HUES48 (cell line): ENCODE measurements at regions not wholly inside any gene's neighbourhood (a gene's known extent, or its start where the extent isn't known, plus 50 kb on each side); places are given as distances from the start of the nearest gene placed in this dataset.
"Not testable (repeated sequence)": the region's sequence is repeated elsewhere in the genome, so short reads cannot be mapped to it uniquely, and the experiment has no call there.

Experiments
- H3K27ac ChIP-seq: one replicate; pipeline ENCODE4 v1.7.0; 2013; ENCODE audit warnings: low read depth, low read length, inconsistent platforms
- H3K27me3 ChIP-seq: 2 replicates; pipeline ENCODE4 v1.6.1; 2013; ENCODE audit warnings: mild to moderate bottlenecking, low read length; ENCODE audit not compliant: control insufficient read depth, insufficient read depth
- H3K36me3 ChIP-seq: 2 replicates; pipeline ENCODE4 v1.6.1; 2013; ENCODE audit warnings: low read length; ENCODE audit not compliant: control insufficient read depth, insufficient read depth
- H3K4me1 ChIP-seq: 2 replicates; pipeline ENCODE4 v1.6.1; 2013; ENCODE audit warnings: mild to moderate bottlenecking, low read length; ENCODE audit not compliant: control insufficient read depth, insufficient read depth
- H3K4me3 ChIP-seq: 2 replicates; pipeline ENCODE4 v1.5.1; 2013; ENCODE audit warnings: mild to moderate bottlenecking, low read depth, low read length
- H3K9ac ChIP-seq: 2 replicates; pipeline ENCODE4 v1.6.1; 2013; ENCODE audit warnings: mild to moderate bottlenecking, low read depth, low read length, moderate library complexity
- H3K9me3 ChIP-seq: 2 replicates; pipeline ENCODE4 v1.6.1; 2013; ENCODE audit warnings: low read length; ENCODE audit not compliant: control insufficient read depth, insufficient read depth

- H3K27ac ChIP-seq, H3K4me3 ChIP-seq, H3K9ac ChIP-seq, H3K27me3 ChIP-seq, H3K4me1 ChIP-seq, H3K36me3 ChIP-seq, H3K9me3 ChIP-seq: not testable (repeated sequence)
Observed at GRCh38 chr7:113600428-113600827, 318.4 kb downstream of the PPP1R3A start.

DNA sequence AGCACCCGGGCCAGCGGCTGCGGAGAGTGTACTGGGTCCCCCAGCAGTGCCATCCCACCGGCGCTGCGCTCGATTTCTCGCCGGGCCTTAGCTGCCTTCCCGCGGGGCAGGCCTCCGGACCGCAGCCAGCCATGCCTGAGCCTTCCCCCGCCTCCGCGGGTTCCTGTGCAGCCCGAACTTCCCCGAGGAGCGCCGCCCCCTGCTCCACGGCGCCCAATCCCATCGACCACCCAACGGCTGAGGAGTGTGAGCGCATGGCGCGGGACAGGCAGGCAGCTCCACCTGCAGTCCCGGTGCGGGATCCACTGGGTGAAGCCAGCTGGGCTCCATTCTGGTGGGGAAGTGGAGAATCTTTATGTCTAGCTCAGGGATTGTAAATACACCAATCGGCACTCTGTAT lies 325.4 kb downstream of the PPP1R3A start:
- not testable (repeated sequence) for H3K4me1 ChIP-seq, H3K9ac ChIP-seq, H3K27ac ChIP-seq, H3K9me3 ChIP-seq, H3K36me3 ChIP-seq, H3K27me3 ChIP-seq, H3K4me3 ChIP-seq

GRCh38 chr7:113592924-113593323 lies 325.9 kb downstream of the PPP1R3A start:
- H3K4me1 ChIP-seq, H3K9me3 ChIP-seq, H3K27me3 ChIP-seq, H3K36me3 ChIP-seq, H3K27ac ChIP-seq, H3K9ac ChIP-seq, H3K4me3 ChIP-seq: not testable (repeated sequence)

GRCh38 chr7:113582471-113582870 lies 336.3 kb downstream of the PPP1R3A start:
- Histone ChIP-seq H3K9ac (no peak overlapping the region), H3K36me3 (no peaks in the 10 kb centered on the region), H3K9me3 (no peaks in the 10 kb centered on the region), H3K27me3 (no peaks in the 10 kb centered on the region), H3K4me3 (no peak overlapping the region), H3K4me1 (no peaks in the 10 kb centered on the region), H3K27ac (no peak overlapping the region)

- not testable (repeated sequence) for H3K4me3 ChIP-seq, H3K9ac ChIP-seq, H3K27ac ChIP-seq, H3K4me1 ChIP-seq, H3K36me3 ChIP-seq, H3K9me3 ChIP-seq
- peaks cover 36% of the 10 kb centered on the region for H3K27me3 ChIP-seq
Observed at GRCh38 chr7:113563257-113563656, 355.6 kb downstream of the PPP1R3A start.

GRCh38 chr7:113562801-113563200 lies 356.0 kb downstream of the PPP1R3A start:
- no peaks in the 10 kb centered on the region for H3K36me3 ChIP-seq
- H3K4me3 ChIP-seq = no peak overlapping the region
- H3K27ac ChIP-seq = no peak overlapping the region
- no peaks in the 10 kb centered on the region for H3K4me1 ChIP-seq
- no peaks in the 10 kb centered on the region for H3K9me3 ChIP-seq
- H3K27me3 ChIP-seq = peaks cover 36% of the 10 kb centered on the region
- H3K9ac ChIP-seq = no peak overlapping the region

DNA sequence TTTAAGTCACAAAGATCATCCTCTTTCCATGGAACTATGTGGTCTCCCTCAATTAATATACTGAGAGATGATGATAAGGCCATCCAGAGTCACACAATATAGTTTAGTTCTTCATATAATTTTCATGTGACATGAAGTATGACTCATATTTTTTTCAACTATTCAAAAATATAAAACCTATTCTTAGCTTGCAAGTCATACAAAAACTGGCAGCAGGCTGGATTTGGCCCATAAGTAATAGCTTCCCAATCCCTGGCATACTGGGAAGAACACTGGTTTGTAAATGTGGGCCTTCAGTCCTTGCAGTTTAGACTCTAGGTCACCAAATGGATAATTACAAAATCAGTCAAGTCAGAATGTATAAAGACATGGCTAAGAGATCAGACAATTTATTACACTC lies 356.6 kb downstream of the PPP1R3A start:
- Histone ChIP-seq H3K9ac (no peak overlapping the region), H3K27me3 (peaks cover 36% of the 10 kb centered on the region), H3K4me1 (no peaks in the 10 kb centered on the region), H3K27ac (no peak overlapping the region), H3K9me3 (no peaks in the 10 kb centered on the region), H3K36me3 (no peaks in the 10 kb centered on the region), H3K4me3 (no peak overlapping the region)

GRCh38 chr7:113561446-113561845 lies 357.4 kb downstream of the PPP1R3A start:
- H3K9me3 ChIP-seq = no peaks in the 10 kb centered on the region
- no peak overlapping the region for H3K27ac ChIP-seq
- no peaks in the 10 kb centered on the region for H3K4me1 ChIP-seq
- H3K9ac ChIP-seq = no peak overlapping the region
- H3K4me3 ChIP-seq = no peak overlapping the region
- peaks cover 32% of the 10 kb centered on the region for H3K27me3 ChIP-seq
- no peaks in the 10 kb centered on the region for H3K36me3 ChIP-seq

DNA sequence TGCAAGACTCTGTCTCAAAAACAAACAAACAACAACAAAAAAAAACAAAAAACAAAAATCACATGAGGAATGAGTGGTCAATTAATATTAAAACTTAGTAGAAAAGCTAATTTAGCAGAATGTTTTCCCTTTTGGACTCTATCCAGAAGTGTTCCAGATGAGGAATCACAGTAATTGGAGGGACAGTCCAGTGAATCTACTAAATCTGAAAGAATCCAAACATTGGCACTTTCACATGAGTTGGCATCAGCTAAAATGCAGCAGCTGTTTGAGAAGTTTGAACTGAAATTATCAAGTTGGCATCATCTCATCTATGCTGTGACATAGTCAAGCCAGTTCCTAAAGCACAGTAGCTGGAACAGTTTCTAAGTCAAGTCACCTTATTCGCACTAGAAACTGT lies 367.8 kb downstream of the PPP1R3A start:
- no peak overlapping the region for H3K4me3 ChIP-seq
- H3K9me3 ChIP-seq = peaks cover 30% of the 10 kb centered on the region
- H3K27me3 ChIP-seq = no peaks in the 10 kb centered on the region
- no peak overlapping the region for H3K27ac ChIP-seq
- H3K9ac ChIP-seq = no peak overlapping the region
- H3K4me1 ChIP-seq = no peaks in the 10 kb centered on the region
- H3K36me3 ChIP-seq = no peaks in the 10 kb centered on the region

DNA sequence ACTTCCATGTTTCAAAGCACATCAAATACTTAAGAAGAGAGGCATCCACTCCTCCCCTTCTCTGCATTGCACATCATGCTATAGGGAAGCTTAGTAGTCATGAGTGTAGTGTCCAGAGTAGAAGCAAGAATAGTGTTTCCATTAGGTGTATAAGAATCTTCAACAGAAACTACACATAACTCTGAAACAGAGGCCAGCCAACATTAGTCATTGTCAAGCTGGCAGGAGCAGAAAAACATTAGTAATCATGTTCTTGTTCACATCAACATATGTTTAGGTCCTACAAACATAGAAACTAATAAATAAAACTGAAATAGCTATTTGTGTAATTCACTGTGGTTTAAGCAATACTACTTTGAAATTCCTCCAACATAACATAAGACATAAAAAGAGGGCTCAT lies 370.2 kb downstream of the PPP1R3A start:
- Histone ChIP-seq H3K4me1 (no peaks in the 10 kb centered on the region), H3K36me3 (no peaks in the 10 kb centered on the region), H3K9me3 (peaks cover 21% of the 10 kb centered on the region), H3K27ac (no peak overlapping the region), H3K4me3 (no peak overlapping the region), H3K27me3 (no peaks in the 10 kb centered on the region), H3K9ac (no peak overlapping the region)

DNA sequence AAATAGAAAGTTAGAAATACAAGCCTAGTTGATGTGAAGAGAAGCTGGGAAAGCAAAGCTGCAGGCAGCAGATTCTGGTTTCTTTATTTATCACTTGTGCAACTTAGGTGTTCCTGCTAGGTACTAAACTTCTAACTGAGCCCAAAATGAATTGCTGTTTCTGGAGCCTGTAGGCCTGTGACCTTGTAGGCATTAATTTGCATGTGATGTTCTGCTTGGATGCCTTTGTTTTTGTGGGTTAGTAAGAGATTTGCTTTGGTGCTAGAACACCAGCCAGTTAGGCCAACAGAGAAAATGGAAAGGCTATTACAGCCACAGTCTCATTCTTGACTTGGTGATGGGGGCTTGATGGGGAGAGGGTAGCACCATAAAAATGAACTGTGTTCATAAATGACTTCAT lies 370.7 kb downstream of the PPP1R3A start:
- Histone ChIP-seq H3K27ac (no peak overlapping the region), H3K9ac (no peak overlapping the region), H3K9me3 (peaks cover 17% of the 10 kb centered on the region), H3K27me3 (no peaks in the 10 kb centered on the region), H3K4me3 (no peak overlapping the region), H3K36me3 (no peaks in the 10 kb centered on the region), H3K4me1 (no peaks in the 10 kb centered on the region)

- H3K36me3 ChIP-seq = no peaks in the 10 kb centered on the region
- no peaks in the 10 kb centered on the region for H3K27me3 ChIP-seq
- no peak overlapping the region for H3K27ac ChIP-seq
- H3K9me3 ChIP-seq = peaks cover 43% of the 10 kb centered on the region
- no peak overlapping the region for H3K4me3 ChIP-seq
- no peaks in the 10 kb centered on the region for H3K4me1 ChIP-seq
- H3K9ac ChIP-seq = no peak overlapping the region
Observed at GRCh38 chr7:113521468-113521867, 397.3 kb downstream of the PPP1R3A start.
